Astrocyte (in vitro differentiated cells and primary cell): ENCODE measurements at regions not wholly inside any gene's neighbourhood (a gene's known extent, or its start where the extent isn't known, plus 50 kb on each side); places are given as distances from the start of the nearest gene placed in this dataset.

Source experiments
- EZH2 ChIP-seq: IDR thresholded peaks from 2 replicates; pipeline ENCODE4 v1.6.1; 2012; ENCODE audit warnings: mild to moderate bottlenecking, low read length, inconsistent platforms; ENCODE audit not compliant: insufficient read depth
- TF ChIP-seq, protein P1 (sequence below): IDR thresholded peaks from 2 replicates; pipeline ENCODE4 v1.5.1; 2011; ENCODE audit warnings: low read depth, mild to moderate bottlenecking, inconsistent platforms, low read length, moderate library complexity; ENCODE audit not compliant: insufficient read depth

DNA sequence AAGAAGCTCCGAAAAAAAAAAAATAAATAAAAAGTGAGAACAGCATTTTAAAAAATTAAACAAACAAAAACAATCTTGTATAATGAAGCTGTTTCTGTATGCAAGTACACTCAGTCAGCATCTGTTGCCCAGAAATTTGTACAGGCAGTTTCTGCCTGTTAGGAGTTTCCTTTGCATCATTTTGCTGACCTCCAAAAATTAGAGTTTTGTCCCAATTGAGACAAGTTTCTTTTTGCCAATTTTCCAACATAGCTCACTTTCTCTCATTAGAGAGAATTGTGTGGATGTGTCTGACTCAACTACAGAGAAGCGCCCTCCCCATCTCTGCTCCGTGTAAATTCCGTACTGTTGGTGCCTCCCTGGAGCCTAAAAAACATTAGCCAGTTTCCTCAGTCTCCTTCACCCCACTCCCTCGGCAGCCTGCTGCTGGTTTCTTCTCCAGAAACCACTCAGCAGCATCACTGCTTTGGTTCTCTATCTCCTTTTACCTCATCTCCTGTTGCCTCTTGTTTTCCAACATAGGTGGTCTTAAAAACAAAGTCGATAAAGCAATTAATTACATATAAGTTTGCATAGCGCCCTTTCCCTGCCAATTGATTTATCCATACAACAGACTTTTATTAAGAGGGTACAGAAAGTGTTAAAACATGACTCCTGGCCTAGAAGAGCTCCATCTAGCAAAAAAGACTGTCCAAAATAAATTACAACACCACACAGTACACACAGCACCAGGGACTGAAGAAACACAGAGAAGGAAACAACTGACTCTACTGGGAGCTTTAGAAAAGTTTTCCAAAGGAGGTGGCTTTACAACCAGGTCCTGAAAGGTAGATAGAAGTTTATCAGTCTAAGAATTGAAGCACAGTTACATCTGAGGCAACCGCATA lies 286.7 kb downstream of the SHOX2 start:
- TF ChIP-seq, protein P1, sequence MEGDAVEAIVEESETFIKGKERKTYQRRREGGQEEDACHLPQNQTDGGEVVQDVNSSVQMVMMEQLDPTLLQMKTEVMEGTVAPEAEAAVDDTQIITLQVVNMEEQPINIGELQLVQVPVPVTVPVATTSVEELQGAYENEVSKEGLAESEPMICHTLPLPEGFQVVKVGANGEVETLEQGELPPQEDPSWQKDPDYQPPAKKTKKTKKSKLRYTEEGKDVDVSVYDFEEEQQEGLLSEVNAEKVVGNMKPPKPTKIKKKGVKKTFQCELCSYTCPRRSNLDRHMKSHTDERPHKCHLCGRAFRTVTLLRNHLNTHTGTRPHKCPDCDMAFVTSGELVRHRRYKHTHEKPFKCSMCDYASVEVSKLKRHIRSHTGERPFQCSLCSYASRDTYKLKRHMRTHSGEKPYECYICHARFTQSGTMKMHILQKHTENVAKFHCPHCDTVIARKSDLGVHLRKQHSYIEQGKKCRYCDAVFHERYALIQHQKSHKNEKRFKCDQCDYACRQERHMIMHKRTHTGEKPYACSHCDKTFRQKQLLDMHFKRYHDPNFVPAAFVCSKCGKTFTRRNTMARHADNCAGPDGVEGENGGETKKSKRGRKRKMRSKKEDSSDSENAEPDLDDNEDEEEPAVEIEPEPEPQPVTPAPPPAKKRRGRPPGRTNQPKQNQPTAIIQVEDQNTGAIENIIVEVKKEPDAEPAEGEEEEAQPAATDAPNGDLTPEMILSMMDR = no peak
- TF ChIP-seq EZH2 = no peak
